HG03432 (cell line): ENCODE measurements at regions not wholly inside any gene's neighbourhood (a gene's known extent, or its start where the extent isn't known, plus 50 kb on each side); places are given as distances from the start of the nearest gene placed in this dataset.
"Not testable (repeated sequence)": the region's sequence is repeated elsewhere in the genome, so short reads cannot be mapped to it uniquely, and the experiment has no call there.

Experiments used
- ATAC-seq: cut with Tn5 transposase; IDR thresholded peaks from one replicate; pipeline ENCODE4 v1.9.1; 2021; ENCODE audit warnings: mild to moderate bottlenecking, moderate library complexity; ENCODE audit not compliant: unreplicated experiment

- ATAC-seq, result no peak
These were observed 387.4 kb upstream of the ASIC2 start for GRCh38 chr17:33680472-33680871.

- ATAC-seq, result no peak
These were observed 389.5 kb upstream of the ASIC2 start for GRCh38 chr17:33682599-33682998.

- no peak for ATAC-seq
These were observed 391.6 kb upstream of the ASIC2 start for GRCh38 chr17:33684735-33685134.

GRCh38 chr17:33686171-33686570, 393.1 kb upstream of the ASIC2 start:
- ATAC-seq, result no peak

GRCh38 chr17:33687831-33688230, 394.7 kb upstream of the ASIC2 start:
- ATAC-seq, result no peak

GRCh38 chr17:33688771-33689170, 395.7 kb upstream of the ASIC2 start:
- no peak for ATAC-seq

- ATAC-seq, result no peak
These were observed 396.6 kb upstream of the ASIC2 start for GRCh38 chr17:33689725-33690124.

GRCh38 chr17:33695431-33695830, 402.3 kb upstream of the ASIC2 start:
- no peak for ATAC-seq

GRCh38 chr17:33696102-33696501, 403.0 kb upstream of the ASIC2 start:
- no peak for ATAC-seq

GRCh38 chr17:33697557-33697956, 404.5 kb upstream of the ASIC2 start:
- no peak for ATAC-seq

- ATAC-seq, result no peak
These were observed 408.8 kb upstream of the ASIC2 start for GRCh38 chr17:33701910-33702309.

- no peak for ATAC-seq
These were observed 411.8 kb upstream of the ASIC2 start for GRCh38 chr17:33704856-33705255.

GRCh38 chr17:33709881-33710280, 416.8 kb upstream of the ASIC2 start:
- ATAC-seq, result no peak

GRCh38 chr17:33712120-33712519, 419.0 kb upstream of the ASIC2 start:
- no peak for ATAC-seq

- no peak for ATAC-seq
These were observed 423.9 kb upstream of the ASIC2 start for GRCh38 chr17:33716957-33717356.

GRCh38 chr17:33723736-33724135, 430.6 kb upstream of the ASIC2 start:
- ATAC-seq, result not testable (repeated sequence)

GRCh38 chr17:33725675-33726271, 432.7 kb upstream of the ASIC2 start:
- ATAC-seq, result no peak

GRCh38 chr17:33730131-33730530, 437.0 kb upstream of the ASIC2 start:
- ATAC-seq, result no peak

- ATAC-seq, result no peak
These were observed 439.0 kb upstream of the ASIC2 start for GRCh38 chr17:33732116-33732515.

GRCh38 chr17:33739714-33740113, 446.6 kb upstream of the ASIC2 start:
- ATAC-seq, result no peak

- ATAC-seq, result no peak
These were observed 452.1 kb upstream of the ASIC2 start for GRCh38 chr17:33745047-33745760.

- ATAC-seq, result no peak
These were observed 456.1 kb upstream of the ASIC2 start for GRCh38 chr17:33749171-33749570.
